Neutrophil (primary cell): ENCODE measurements at regions not wholly inside any gene's neighbourhood (a gene's known extent, or its start where the extent isn't known, plus 50 kb on each side); places are given as distances from the start of the nearest gene placed in this dataset.
"Not testable (repeated sequence)": the region's sequence is repeated elsewhere in the genome, so short reads cannot be mapped to it uniquely, and the experiment has no call there.

Experiments used
- H3K27ac ChIP-seq: fragments of 200-600 bp; sonication (generic); 2 replicates; pipeline ENCODE4 v1.5.1; 2016; ENCODE audit warnings: mild to moderate bottlenecking, moderate library complexity
- H3K27me3 ChIP-seq: fragments of 200-600 bp; sonication (generic); 2 replicates; pipeline ENCODE4 v1.6.0; 2016; ENCODE audit warnings: mild to moderate bottlenecking
- H3K36me3 ChIP-seq: fragments of 200-600 bp; sonication (generic); 2 replicates; pipeline ENCODE4 v1.5.1; 2017
- H3K4me1 ChIP-seq, 2 experiments: fragments of 200-600 bp in 1 of 2; sonication (generic) in 1 of 2; 1 replicate in 1 of 2; 2 replicates in 1 of 2; pipeline versions ENCODE4 v1.5.1 to v1.6.1; 2013 to 2016; ENCODE audit warnings: low read depth in 1 of 2, low read length in 1 of 2, mild to moderate bottlenecking in 1 of 2, moderate library complexity in 1 of 2; ENCODE audit not compliant: control insufficient read depth in 1 of 2, insufficient read depth in 1 of 2
- H3K4me3 ChIP-seq, 2 experiments: fragments of 200-600 bp in 1 of 2; sonication (generic) in 1 of 2; 1 replicate in 1 of 2; 2 replicates in 1 of 2; pipeline ENCODE4 v1.5.1; 2013 to 2016; ENCODE audit warnings: low read depth in 1 of 2, low read length in 1 of 2, mild to moderate bottlenecking in 1 of 2, moderate library complexity in 1 of 2
- H3K9me3 ChIP-seq: fragments of 200-600 bp; sonication (generic); 2 replicates; pipeline ENCODE4 v1.5.1; 2016
- TF ChIP-seq, protein P1 (sequence below): fragments of 200-600 bp; sonication (generic); IDR thresholded peaks from 2 replicates; pipeline ENCODE4 v1.5.1; 2016; ENCODE audit warnings: antibody characterized with exemption

DNA sequence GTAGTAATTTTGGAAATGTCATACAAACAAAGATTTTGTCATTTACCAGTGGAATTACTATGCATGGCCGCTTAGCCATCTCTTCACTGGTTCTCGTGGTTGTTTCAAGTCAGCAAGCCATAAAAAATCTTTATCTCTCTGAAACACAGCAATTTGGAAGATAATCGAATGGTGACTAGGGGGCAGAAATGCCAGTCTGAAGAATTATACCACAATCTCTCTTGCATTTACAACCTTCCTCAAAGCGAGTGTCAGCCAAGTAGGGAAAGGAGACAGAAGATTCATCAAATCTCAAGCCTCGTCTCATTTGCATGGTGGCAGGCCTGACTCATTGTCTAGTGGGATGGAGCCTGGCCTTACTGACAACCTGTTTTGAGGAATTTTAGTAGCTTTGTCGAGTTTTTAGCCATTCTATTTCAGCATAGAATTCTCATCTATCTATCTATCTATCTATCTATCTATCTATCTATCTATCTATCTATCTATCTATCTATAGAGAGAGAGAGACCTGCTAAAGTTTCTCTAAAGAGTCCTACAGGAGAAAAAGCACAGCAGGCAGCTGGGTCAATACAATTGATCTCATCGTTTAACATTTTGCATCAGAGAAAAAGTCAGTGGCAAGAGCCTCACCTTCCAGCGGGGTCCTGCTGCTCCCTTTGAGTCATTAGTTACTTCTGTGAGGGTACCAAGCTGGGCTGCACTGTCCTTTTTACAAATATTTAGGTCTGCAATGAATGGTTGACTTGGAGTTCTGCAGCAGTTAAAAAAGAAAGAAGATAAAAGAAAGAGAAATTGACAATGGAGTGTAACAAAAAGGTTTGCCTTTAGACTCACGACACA is 572.8 kb downstream of the TFAP2A start:
- no peak overlapping the region for H3K27ac ChIP-seq
- no peaks in the 10 kb centered on the region for H3K27me3 ChIP-seq
- H3K9me3 ChIP-seq, result no peaks in the 10 kb centered on the region
- H3K36me3 ChIP-seq, result no peaks in the 10 kb centered on the region
- no peaks in the 10 kb centered on the region for H3K4me1 ChIP-seq
- no peak overlapping the region for H3K4me3 ChIP-seq
- TF ChIP-seq, protein P1, sequence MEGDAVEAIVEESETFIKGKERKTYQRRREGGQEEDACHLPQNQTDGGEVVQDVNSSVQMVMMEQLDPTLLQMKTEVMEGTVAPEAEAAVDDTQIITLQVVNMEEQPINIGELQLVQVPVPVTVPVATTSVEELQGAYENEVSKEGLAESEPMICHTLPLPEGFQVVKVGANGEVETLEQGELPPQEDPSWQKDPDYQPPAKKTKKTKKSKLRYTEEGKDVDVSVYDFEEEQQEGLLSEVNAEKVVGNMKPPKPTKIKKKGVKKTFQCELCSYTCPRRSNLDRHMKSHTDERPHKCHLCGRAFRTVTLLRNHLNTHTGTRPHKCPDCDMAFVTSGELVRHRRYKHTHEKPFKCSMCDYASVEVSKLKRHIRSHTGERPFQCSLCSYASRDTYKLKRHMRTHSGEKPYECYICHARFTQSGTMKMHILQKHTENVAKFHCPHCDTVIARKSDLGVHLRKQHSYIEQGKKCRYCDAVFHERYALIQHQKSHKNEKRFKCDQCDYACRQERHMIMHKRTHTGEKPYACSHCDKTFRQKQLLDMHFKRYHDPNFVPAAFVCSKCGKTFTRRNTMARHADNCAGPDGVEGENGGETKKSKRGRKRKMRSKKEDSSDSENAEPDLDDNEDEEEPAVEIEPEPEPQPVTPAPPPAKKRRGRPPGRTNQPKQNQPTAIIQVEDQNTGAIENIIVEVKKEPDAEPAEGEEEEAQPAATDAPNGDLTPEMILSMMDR, result no peak

DNA sequence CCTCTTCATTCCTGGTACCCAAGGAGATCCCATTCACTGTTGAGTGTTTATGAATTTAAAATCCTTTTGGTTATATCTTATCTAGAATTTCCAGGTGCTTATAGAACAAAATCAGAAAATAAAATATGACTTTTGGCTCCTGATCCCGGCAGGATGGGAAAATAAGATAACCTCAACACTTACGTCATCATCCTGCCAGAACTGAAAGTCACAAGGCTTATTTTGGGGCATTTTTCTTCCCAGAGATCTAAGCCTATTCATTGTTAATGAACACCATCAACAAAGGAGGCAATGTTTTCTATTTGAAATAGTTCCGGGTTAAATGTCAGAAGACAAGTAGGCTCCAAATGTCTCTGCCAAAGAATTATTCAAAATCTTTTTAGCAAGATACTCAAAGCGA is 580.6 kb downstream of the TFAP2A start:
- Histone ChIP-seq H3K4me1 (no peaks in the 10 kb centered on the region), H3K27ac (no peak overlapping the region), H3K4me3 (no peak overlapping the region), H3K27me3 (no peaks in the 10 kb centered on the region), H3K36me3 (no peaks in the 10 kb centered on the region), H3K9me3 (no peaks in the 10 kb centered on the region)
- TF ChIP-seq, protein P1, result no peak

GRCh38 chr6:9831783-9832182 is 583.1 kb downstream of the TFAP2A start:
- no peaks in the 10 kb centered on the region for H3K4me1 ChIP-seq
- H3K9me3 ChIP-seq, result no peaks in the 10 kb centered on the region
- H3K36me3 ChIP-seq, result no peaks in the 10 kb centered on the region
- no peak overlapping the region for H3K4me3 ChIP-seq
- TF ChIP-seq, protein P1, result no peak
- no peaks in the 10 kb centered on the region for H3K27me3 ChIP-seq
- no peak overlapping the region for H3K27ac ChIP-seq

DNA sequence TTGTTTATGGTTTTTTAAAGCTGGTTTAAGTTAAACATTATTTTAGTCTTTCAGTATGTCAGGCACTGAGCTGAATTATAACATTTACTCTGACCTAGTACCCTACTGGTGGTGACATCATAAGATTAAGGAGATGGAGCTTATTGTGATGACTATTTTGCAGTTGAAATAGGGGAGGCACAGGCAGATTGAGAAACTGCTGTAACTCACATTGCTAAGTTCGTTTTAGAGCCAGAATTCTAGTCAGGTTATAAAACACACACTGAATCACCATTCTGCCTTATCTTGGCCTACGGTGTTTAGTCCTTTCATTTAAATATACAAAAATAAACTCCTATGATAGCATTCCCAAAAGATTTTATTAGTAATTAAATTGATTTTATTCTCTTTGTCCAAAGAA is 584.1 kb downstream of the TFAP2A start:
- H3K36me3 ChIP-seq, result no peaks in the 10 kb centered on the region
- no peak overlapping the region for H3K27ac ChIP-seq
- no peaks in the 10 kb centered on the region for H3K27me3 ChIP-seq
- H3K9me3 ChIP-seq, result no peaks in the 10 kb centered on the region
- no peak overlapping the region for H3K4me3 ChIP-seq
- TF ChIP-seq, protein P1, result no peak
- H3K4me1 ChIP-seq, result no peaks in the 10 kb centered on the region

- Histone ChIP-seq H3K27ac (no peak overlapping the region), H3K9me3 (no peaks in the 10 kb centered on the region), H3K36me3 (no peaks in the 10 kb centered on the region), H3K4me1 (no peaks in the 10 kb centered on the region), H3K27me3 (no peaks in the 10 kb centered on the region), H3K4me3 (no peak overlapping the region)
- TF ChIP-seq, protein P1, result no peak
These were observed 589.3 kb downstream of the TFAP2A start for GRCh38 chr6:9825526-9825925.

- H3K27me3 ChIP-seq, H3K9me3 ChIP-seq: not testable (repeated sequence)
These were observed 604.1 kb downstream of the TFAP2A start for GRCh38 chr6:9810727-9811126.

More at GRCh38 chr6:9810727-9811126, 604.1 kb downstream of the TFAP2A start:
- not testable (repeated sequence) for H3K4me3 ChIP-seq, H3K36me3 ChIP-seq, H3K4me1 ChIP-seq, H3K27ac ChIP-seq
